ENCODE measurements at regions not wholly inside any gene's neighbourhood (a gene's known extent, or its start where the extent isn't known, plus 50 kb on each side); places are given as distances from the start of the nearest gene placed in this dataset.
A peak's percentile ranks its signal among the peaks of the same experiment; 100 is the strongest.

DNA sequence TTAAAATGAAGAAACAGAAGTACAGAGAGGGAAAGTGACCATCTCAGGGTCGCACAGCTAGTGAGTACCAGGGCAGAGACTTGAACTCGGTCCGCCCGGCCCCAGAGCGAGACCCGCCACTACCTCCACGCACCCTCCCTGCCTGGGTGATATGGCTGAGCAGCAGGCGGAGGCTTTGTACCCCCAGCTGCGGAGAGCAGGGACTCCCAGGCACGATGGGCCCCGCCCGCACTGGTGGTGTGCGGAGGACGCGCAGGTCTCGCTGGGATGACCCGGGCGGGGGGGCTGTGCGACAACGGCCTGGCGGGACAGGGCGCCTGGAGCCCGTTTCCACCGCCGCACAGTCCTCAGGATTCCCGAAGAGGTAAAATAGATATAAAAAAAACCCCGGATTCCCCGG, 64.7 kb upstream of the LARP1 start:
- no peak for TF ChIP-seq SNAI2 (CRISPR knock-in tag; IDR thresholded peaks at IDR 0.05)
- no peak for TF ChIP-seq TCF4 (CRISPR knock-in tag; IDR thresholded peaks at IDR 0.05; ENCODE audit: borderline replicate concordance)
- TF ChIP-seq TOX (CRISPR knock-in tag; IDR thresholded peaks at IDR 0.05; ENCODE audit: borderline replicate concordance) = no peak
- no peak for TF ChIP-seq ZFP30 (CRISPR knock-in tag; IDR thresholded peaks at IDR 0.05)
- ATAC-seq = no peak

DNA sequence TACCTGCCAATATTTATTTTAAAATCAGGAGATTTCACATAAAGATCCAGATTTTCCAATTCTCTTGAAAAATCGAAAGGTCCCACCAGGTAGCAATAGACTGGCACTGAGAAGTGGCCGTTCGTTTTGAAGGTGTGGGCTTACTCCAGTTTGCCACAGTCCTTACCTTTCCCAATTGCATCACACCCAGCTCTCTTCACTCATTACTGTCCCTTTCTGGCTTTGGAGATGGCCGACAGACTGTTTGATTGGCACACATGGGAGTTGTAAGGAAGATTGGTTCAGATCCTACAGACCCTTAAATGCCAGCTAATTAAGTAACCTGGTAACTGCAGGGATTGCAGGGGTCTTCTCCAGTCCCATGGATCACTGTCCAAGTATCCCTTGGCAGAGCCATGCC, 68.7 kb upstream of the LARP1 start:
- TF ChIP-seq ZNF70 (CRISPR knock-in tag; IDR thresholded peaks at IDR 0.05) (no peak), PPARA (CRISPR knock-in tag; IDR thresholded peaks at IDR 0.05; ENCODE audit: borderline replicate concordance) (no peak), GLIS3 (CRISPR knock-in tag; IDR thresholded peaks at IDR 0.05) (no peak), BACH2 (CRISPR knock-in tag; IDR thresholded peaks at IDR 0.05; ENCODE audit: borderline replicate concordance) (no peak), ZC3H10 (CRISPR knock-in tag; IDR thresholded peaks at IDR 0.05) (no peak), ARNTL (CRISPR knock-in tag; IDR thresholded peaks at IDR 0.05; ENCODE audit: borderline replicate concordance, low read depth) (no peak), ZNF8 (CRISPR knock-in tag; IDR thresholded peaks at IDR 0.05) (no peak), ZNF565 (CRISPR knock-in tag; conservative IDR thresholded peaks at IDR 0.05; ENCODE audit: low read depth) (no peak), TCF4 (CRISPR knock-in tag; IDR thresholded peaks at IDR 0.05; ENCODE audit: borderline replicate concordance) (no peak), ISL1 (CRISPR knock-in tag; IDR thresholded peaks at IDR 0.05) (no peak)
- TF ChIP-seq, protein P1, sequence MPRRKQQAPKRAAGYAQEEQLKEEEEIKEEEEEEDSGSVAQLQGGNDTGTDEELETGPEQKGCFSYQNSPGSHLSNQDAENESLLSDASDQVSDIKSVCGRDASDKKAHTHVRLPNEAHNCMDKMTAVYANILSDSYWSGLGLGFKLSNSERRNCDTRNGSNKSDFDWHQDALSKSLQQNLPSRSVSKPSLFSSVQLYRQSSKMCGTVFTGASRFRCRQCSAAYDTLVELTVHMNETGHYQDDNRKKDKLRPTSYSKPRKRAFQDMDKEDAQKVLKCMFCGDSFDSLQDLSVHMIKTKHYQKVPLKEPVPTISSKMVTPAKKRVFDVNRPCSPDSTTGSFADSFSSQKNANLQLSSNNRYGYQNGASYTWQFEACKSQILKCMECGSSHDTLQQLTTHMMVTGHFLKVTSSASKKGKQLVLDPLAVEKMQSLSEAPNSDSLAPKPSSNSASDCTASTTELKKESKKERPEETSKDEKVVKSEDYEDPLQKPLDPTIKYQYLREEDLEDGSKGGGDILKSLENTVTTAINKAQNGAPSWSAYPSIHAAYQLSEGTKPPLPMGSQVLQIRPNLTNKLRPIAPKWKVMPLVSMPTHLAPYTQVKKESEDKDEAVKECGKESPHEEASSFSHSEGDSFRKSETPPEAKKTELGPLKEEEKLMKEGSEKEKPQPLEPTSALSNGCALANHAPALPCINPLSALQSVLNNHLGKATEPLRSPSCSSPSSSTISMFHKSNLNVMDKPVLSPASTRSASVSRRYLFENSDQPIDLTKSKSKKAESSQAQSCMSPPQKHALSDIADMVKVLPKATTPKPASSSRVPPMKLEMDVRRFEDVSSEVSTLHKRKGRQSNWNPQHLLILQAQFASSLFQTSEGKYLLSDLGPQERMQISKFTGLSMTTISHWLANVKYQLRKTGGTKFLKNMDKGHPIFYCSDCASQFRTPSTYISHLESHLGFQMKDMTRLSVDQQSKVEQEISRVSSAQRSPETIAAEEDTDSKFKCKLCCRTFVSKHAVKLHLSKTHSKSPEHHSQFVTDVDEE (CRISPR knock-in tag; IDR thresholded peaks at IDR 0.05) = no peak

DNA sequence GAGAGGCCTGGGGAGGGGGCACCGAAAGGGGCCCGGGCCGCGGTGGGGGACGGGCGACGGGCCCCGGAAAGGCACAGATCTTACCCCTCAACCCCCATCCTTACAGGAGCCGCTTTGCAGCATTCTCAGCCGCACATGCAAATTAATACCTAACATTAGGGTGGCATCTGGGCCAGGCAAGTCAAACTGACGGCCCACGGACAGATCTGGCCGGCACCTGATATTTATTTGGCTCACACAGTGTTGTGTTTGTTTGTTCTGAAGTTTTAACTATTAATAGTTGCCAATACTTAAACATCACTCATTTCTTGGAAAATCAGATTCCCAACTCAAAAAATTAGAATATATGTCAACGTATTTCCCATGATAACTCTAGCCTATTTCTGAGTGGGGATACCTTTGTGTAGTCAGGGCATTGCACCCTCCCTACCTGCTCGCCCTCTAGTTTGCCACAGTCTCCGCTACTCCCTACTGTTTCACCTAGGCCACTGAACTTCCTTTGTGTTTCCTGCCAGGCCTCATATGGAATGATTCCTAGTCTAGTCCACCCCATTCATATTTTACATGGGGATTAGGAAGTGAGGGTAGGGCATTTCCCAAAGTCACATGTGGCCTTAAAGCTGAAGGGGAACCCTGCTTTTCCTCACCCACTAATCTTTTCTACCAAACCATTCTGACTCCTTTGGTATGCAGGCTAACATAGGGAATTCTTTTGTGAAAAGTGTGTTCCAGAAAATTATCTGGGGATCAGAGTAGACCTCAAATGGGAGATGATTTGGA, 71.9 kb upstream of the LARP1 start:
- ATAC-seq = peak; percentile 58
- no peak for TF ChIP-seq ZNF8 (CRISPR knock-in tag; IDR thresholded peaks at IDR 0.05)
- no peak for TF ChIP-seq ZFP3 (CRISPR knock-in tag; IDR thresholded peaks at IDR 0.05)
- no peak for TF ChIP-seq RARB (CRISPR knock-in tag; IDR thresholded peaks at IDR 0.05)
- TF ChIP-seq, protein P2, sequence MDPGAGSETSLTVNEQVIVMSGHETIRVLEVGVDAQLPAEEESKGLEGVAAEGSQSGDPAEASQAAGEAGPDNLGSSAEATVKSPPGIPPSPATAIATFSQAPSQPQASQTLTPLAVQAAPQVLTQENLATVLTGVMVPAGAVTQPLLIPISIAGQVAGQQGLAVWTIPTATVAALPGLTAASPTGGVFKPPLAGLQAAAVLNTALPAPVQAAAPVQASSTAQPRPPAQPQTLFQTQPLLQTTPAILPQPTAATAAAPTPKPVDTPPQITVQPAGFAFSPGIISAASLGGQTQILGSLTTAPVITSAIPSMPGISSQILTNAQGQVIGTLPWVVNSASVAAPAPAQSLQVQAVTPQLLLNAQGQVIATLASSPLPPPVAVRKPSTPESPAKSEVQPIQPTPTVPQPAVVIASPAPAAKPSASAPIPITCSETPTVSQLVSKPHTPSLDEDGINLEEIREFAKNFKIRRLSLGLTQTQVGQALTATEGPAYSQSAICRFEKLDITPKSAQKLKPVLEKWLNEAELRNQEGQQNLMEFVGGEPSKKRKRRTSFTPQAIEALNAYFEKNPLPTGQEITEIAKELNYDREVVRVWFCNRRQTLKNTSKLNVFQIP (CRISPR knock-in tag; IDR thresholded peaks at IDR 0.05; ENCODE audit: borderline replicate concordance, low read depth) = no peak
- no peak for TF ChIP-seq PPARA (CRISPR knock-in tag; IDR thresholded peaks at IDR 0.05; ENCODE audit: borderline replicate concordance)
- TF ChIP-seq, protein P3, sequence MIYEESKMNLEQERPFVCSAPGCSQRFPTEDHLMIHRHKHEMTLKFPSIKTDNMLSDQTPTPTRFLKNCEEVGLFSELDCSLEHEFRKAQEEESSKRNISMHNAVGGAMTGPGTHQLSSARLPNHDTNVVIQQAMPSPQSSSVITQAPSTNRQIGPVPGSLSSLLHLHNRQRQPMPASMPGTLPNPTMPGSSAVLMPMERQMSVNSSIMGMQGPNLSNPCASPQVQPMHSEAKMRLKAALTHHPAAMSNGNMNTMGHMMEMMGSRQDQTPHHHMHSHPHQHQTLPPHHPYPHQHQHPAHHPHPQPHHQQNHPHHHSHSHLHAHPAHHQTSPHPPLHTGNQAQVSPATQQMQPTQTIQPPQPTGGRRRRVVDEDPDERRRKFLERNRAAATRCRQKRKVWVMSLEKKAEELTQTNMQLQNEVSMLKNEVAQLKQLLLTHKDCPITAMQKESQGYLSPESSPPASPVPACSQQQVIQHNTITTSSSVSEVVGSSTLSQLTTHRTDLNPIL (CRISPR knock-in tag; IDR thresholded peaks at IDR 0.05; ENCODE audit: low read depth) = no peak
- no peak for TF ChIP-seq TCF4 (CRISPR knock-in tag; IDR thresholded peaks at IDR 0.05; ENCODE audit: borderline replicate concordance)
- TF ChIP-seq ZNF565 (CRISPR knock-in tag; conservative IDR thresholded peaks at IDR 0.05; ENCODE audit: low read depth) = no peak
- TF ChIP-seq, protein P1 (CRISPR knock-in tag; IDR thresholded peaks at IDR 0.05) = no peak
- TF ChIP-seq ZC3H10 (CRISPR knock-in tag; IDR thresholded peaks at IDR 0.05) = no peak
- no peak for TF ChIP-seq SNAI2 (CRISPR knock-in tag; IDR thresholded peaks at IDR 0.05)
- TF ChIP-seq CSDC2 (CRISPR knock-in tag; IDR thresholded peaks at IDR 0.05) = no peak
- TF ChIP-seq, protein P4, sequence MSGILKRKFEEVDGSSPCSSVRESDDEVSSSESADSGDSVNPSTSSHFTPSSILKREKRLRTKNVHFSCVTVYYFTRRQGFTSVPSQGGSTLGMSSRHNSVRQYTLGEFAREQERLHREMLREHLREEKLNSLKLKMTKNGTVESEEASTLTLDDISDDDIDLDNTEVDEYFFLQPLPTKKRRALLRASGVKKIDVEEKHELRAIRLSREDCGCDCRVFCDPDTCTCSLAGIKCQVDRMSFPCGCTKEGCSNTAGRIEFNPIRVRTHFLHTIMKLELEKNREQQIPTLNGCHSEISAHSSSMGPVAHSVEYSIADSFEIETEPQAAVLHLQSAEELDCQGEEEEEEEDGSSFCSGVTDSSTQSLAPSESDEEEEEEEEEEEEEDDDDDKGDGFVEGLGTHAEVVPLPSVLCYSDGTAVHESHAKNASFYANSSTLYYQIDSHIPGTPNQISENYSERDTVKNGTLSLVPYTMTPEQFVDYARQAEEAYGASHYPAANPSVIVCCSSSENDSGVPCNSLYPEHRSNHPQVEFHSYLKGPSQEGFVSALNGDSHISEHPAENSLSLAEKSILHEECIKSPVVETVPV (CRISPR knock-in tag; IDR thresholded peaks at IDR 0.05) = no peak
- TF ChIP-seq ZFP30 (CRISPR knock-in tag; IDR thresholded peaks at IDR 0.05) = no peak
- no peak for TF ChIP-seq ESRRG (CRISPR knock-in tag; IDR thresholded peaks at IDR 0.05)

More for the DNA sequence above, 68.7 kb upstream of the LARP1 start:
- ATAC-seq = no peak
